GM18519 (cell line): ENCODE measurements at regions not wholly inside any gene's neighbourhood (a gene's known extent, or its start where the extent isn't known, plus 50 kb on each side); places are given as distances from the start of the nearest gene placed in this dataset.

ENCODE experiments used
- ATAC-seq: cut with Tn5 transposase; IDR thresholded peaks from one replicate; pipeline ENCODE4 v1.9.1; 2021; ENCODE audit warnings: mild to moderate bottlenecking, moderate library complexity; ENCODE audit not compliant: unreplicated experiment, low FRiP score

DNA sequence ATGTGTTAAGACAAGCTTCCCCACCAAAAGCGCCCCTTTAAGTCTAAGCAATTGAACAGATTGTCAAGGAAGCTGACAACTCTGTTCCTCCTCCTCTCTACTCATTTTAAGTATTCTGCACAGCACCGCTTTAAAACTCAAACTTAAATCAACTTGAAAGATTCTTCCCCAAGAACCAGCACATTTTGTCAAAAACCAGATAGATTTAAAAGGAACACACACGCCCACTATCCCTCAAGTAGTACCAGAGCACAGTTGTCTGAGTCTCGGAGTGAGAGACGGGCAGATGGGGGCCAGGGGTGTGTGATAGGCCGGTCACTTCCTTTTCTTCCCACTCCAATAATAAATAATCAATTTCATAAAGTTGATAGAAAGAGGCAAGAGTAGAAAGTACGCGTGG, 67.7 kb upstream of the POU3F3 start:
- no peak for ATAC-seq

DNA sequence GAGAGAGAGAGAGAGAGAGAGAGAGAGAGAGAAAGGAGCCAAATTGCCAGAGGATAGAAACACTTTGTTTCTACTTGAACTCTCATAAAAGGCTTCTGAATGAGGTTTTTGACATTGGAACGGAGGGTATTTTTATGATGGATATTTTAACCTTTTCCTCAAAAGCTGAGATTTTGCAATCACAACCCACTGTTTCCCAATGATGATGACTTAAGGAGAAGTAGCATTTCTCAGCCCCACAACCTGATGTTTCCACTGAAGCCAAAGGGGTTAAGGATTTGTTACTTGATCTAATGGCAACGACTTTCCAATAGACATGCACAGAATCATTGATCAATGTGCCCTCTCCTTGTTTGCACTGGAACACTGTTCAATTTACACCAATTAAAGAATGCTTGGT, 67.1 kb upstream of the POU3F3 start:
- ATAC-seq, result no peak

DNA sequence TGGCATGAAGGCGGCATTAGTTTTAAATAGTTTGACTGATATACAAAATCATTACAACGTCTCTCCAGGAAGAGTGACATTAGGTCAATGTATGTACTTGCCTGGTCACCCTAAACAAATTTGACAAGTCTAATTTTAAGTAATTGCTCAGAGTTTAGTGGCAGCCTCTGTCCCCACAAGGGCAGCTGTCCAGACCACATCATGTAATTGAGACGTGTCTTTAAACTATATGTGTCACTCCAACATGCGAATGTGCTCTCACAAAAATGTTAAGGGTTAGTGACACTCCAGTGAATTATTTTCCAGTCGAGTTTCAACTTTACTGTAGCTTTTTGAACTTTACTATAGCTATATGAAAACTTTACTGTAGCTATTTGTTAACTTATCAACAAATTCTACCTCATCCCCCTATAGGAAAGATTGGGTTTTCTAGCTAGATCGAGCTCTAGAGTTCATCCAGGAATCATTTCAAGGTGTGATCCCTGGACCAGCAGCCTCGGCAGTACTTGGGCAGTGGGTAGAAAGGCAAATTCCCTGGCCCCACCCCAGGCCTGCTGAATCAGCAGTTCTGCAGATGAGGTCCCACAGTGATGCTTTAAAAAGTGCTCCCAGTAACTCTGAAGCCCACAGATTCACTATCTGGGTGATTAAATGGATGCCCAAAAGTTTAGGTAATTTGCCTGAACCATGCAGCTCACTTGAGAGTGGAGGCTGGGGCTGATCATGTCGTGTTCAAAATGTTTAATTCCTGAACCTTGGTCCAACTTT, 66.4 kb upstream of the POU3F3 start:
- ATAC-seq, result no peak

DNA sequence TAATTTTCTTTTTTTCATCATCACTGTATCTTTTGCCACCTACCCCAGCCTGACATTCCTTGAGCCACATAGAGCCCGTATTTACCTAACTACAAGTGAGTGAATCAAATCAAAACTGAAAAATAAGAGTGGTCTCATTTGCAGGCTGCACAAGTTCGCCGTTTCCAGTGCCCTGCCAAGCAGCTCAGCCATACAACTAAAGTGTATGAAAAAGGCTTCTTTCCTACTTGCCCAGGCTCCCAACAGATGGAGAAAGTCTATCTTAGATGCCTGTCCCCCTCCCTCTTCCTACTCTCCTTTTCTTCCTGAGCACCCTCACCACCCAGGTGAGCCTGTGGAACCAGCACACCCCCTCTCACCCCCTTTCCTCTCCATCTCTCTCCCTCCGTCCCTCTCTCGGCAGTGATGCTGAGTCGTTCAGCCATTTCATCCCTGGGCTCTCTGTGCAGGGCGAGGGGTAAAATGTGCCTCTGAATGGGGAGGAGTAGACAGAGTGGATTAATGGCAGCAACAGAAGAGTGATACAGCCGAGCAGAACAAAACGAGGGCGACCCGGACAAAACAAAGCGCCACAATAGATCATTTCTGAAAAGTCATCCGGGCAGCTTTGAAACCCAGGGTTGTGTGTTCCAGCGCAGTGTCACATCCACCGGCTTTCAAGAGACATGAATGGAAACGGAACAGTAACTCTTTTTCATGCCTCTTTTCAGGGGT, 65.0 kb upstream of the POU3F3 start:
- no peak for ATAC-seq

DNA sequence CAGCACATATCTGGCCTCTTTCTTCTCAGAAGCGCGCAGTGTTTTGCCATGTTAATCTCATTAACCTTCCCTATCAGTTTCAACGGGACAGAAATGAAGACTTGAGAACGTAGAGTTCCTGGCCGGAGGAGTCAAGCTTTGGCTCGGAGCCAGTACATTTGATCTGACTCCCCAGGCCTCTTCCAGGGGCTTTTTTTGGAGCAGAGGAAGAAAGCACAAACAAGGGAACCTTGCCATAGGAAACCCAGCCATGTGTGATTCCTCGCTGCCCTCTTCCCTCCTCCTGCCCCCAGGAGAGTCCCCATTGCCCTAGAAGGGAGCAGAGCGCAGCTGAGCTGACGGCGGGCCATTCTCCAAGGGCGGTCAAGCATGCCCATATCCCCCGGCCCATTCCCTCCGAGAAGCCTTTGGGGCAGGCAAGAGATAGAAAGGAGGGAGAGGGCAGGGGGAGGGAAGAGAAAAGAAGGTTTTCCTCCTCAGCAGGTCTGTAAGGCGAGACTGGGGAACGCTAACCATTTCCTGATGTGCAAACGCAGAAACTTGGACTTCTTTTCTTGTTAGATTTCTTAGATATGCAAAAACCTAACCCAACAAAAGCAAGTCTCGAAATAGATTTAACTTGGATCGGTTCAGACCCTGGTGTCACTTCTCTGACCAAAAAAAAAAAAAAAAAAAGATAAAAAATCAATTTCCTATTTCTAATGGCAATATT, 63.7 kb upstream of the POU3F3 start:
- no peak for ATAC-seq

DNA sequence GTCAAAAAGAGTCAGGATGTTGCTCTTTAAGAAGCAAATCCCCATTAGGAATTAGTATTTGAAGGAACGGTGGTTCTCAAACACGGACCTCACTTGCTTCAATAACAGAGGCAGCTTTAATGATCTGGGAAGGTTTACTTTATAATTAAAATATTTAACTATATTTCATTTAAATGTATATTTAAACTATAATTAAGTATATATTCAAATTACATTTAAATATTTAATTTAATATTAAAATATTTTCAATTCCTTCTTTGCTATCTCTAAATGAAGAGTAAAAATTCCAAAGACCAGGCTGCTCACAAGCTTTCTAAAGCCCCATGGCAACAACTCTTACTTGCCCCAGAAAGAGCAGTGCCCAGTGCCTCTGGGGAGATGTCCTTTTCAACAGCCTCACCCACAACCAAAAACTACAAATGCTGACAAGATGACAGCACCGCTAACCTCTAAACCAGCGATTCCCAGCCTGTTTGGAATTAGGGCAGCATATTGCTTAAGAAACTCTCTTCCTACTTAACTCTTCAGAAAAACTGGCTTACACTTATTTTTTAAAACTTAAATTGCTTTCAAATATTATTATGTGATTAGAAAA, 62.9 kb upstream of the POU3F3 start:
- ATAC-seq, result no peak

DNA sequence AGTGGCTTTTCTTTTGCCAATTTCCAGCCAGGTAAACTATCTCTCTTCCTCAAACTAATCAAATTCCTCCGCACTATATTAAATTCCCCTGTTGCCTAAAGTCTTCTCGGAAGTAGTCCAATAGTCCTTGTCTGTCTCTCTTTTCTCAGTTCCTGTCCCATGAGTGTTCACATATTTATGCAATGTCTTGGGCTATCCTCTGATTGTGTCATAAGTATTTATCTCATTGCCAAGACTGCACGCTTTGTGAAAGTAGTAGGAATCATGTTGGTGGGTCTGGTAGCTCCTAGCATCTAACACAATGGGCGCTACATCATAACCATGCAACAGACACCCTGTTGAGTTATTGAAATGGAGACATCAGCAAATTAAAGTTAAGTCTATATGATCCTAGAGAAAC, 59.9 kb upstream of the POU3F3 start:
- ATAC-seq, result no peak

DNA sequence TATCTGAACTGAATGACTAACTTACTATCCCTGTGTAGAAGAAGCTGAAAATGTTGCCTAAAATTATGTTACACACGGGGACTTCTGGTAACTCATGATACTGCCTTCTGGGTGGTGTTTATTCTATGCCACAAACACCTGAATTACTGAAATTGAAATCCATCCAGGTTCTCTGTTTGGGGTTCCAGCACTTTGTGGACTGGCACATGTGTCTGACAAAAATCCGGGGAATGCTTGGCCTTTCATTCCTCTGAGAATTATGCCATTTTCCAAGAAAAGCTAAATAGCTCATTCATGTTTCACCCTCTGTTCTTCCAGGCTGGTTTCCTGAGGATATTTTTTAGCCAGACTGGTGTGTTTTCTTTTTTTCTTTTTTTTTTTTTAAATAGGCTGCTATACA, 59.5 kb upstream of the POU3F3 start:
- ATAC-seq, result no peak
